ENCODE measurements at regions not wholly inside any gene's neighbourhood (a gene's known extent, or its start where the extent isn't known, plus 50 kb on each side); places are given as distances from the start of the nearest gene placed in this dataset.

GRCh38 chr10:50951365-50951764 is 65.9 kb upstream of the A1CF start:
- Histone ChIP-seq H3K36me3 (no peaks in the 10 kb centered on the region), H3K27ac (no peak overlapping the region), H3K9me3 (no peaks in the 10 kb centered on the region), H3K4me3 (no peak overlapping the region), H3K4me1 (peaks cover 0 to 5% (median 0%) of the 10 kb centered on the region in 4 donors), H3K27me3 (no peaks in the 10 kb centered on the region)
- intact Hi-C loops (cut with DNase I), result no loop called here
- no peak for DNase-seq
- no peak for TF ChIP-seq CTCF (IDR thresholded peaks at IDR 0.05)
- TF ChIP-seq POLR2A (IDR thresholded peaks at IDR 0.05), result no peak
- WGBS, 2 donors, result 65 to 77% methylated on average over 4 of the region's 4 CpGs

DNA sequence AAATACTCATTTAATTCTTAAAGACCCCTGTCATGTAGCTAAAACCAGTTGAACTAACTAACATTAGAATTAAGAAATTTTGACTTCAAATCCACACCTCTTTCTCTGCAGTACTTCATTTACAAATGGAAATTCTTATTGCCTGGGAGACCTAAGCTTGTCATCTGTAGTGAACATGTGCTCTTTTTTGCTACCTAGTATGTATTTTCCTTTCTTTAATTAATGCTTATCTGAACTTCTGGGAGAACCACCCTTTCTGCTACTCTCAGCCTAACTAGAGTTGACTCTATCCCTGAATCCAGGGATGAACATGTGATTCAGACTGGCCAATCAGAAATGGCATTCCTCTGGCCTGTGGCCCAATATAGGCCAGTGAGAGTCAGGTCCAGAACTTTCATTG is 75.9 kb upstream of the A1CF start:
- Histone ChIP-seq H3K4me3 (no peak overlapping the region), H3K4me1 (peaks cover 0 to 6% (median 0%) of the 10 kb centered on the region in 4 donors), H3K9me3 (no peaks in the 10 kb centered on the region), H3K27ac (no peak overlapping the region), H3K36me3 (no peaks in the 10 kb centered on the region), H3K27me3 (no peaks in the 10 kb centered on the region)
- DNase-seq, result no peak
- intact Hi-C loops (cut with DNase I), result no loop called here
- TF ChIP-seq CTCF (IDR thresholded peaks at IDR 0.05), result no peak
- no peak for TF ChIP-seq POLR2A (IDR thresholded peaks at IDR 0.05)
- TF ChIP-seq EP300 (IDR thresholded peaks at IDR 0.05), result no peak
- TF ChIP-seq POLR2AphosphoS5 (IDR thresholded peaks at IDR 0.05), result no peak

DNA sequence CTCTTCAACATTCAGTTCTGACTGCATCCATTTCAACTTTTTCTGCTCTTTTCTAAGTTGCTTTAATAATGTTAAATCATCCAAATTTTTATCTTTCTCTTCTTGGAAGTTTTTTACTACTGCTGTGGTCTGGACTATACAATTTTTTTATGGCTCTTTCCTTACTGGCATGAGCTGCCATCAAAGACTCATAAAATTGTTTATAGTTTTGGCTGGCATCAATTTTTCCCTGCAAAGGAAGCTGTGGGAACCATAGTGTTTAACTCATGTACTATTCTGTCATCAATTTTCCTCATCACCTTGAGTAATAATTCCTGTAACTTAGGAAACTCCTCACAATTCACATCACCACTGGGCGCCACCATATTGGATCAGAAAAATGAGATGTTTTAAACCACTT is 77.6 kb upstream of the A1CF start:
- H3K4me1 ChIP-seq, result peaks cover 0 to 6% (median 0%) of the 10 kb centered on the region in 4 donors
- H3K4me3 ChIP-seq, result no peak overlapping the region
- H3K27me3 ChIP-seq, result no peaks in the 10 kb centered on the region
- no peak for DNase-seq
- no peaks in the 10 kb centered on the region for H3K36me3 ChIP-seq
- WGBS, 2 donors, result 44 to 84% methylated on average over 1 of the region's 1 CpG
- H3K27ac ChIP-seq, result no peak overlapping the region
- TF ChIP-seq EP300 (IDR thresholded peaks at IDR 0.05), result no peak
- TF ChIP-seq CTCF (IDR thresholded peaks at IDR 0.05), result no peak
- no peak for TF ChIP-seq POLR2AphosphoS5 (IDR thresholded peaks at IDR 0.05)
- no peak for TF ChIP-seq POLR2A (IDR thresholded peaks at IDR 0.05)
- no peaks in the 10 kb centered on the region for H3K9me3 ChIP-seq
- intact Hi-C loops (cut with DNase I), result no loop called here

DNA sequence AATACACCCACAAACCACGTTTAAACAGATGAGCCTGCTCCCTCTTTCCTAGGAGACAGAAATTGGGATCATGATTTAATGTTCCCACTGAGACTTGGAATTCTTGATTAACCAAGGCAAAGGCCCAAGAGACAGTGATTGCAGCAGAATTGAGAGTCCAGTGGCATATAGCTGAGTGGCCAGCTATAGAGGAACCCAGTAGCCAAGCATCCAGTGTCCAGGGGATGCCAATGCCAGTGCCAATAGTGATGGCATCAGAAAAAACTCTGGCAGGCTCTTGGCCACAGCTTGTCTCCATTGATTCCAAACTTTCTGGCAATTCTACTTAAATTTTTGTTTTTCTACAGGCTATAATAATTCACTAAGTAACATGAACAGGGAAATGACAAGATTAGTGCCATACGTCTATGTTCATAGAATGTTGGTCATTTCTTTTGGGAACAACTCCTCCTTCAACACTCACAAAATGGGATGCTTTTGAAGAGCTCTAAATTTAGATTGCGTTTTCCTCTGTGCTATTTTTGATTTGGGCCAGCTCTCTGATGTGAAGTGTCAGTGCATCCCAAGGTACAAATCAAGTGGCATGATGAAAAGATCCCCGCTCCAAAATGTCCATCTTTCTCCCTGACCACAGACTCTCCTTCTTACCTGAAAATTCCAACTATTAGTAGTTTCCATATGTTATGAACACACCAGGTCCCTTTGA is 83.1 kb upstream of the A1CF start:
- DNase-seq, result no peak
- H3K27ac ChIP-seq, result no peak overlapping the region
- intact Hi-C loops (cut with DNase I), result no loop called here
- H3K4me3 ChIP-seq, result no peak overlapping the region
- no peaks in the 10 kb centered on the region for H3K36me3 ChIP-seq
- H3K9me3 ChIP-seq, result no peaks in the 10 kb centered on the region
- no peak for TF ChIP-seq EP300 (IDR thresholded peaks at IDR 0.05)
- no peak for TF ChIP-seq POLR2AphosphoS5 (IDR thresholded peaks at IDR 0.05)
- no peak for TF ChIP-seq CTCF (IDR thresholded peaks at IDR 0.05)
- TF ChIP-seq POLR2A (IDR thresholded peaks at IDR 0.05), result no peak
- H3K27me3 ChIP-seq, result no peaks in the 10 kb centered on the region
- H3K4me1 ChIP-seq, result no peaks in the 10 kb centered on the region
- WGBS, 2 donors, result 81 to 83% methylated on average over 4 of the region's 4 CpGs

DNA sequence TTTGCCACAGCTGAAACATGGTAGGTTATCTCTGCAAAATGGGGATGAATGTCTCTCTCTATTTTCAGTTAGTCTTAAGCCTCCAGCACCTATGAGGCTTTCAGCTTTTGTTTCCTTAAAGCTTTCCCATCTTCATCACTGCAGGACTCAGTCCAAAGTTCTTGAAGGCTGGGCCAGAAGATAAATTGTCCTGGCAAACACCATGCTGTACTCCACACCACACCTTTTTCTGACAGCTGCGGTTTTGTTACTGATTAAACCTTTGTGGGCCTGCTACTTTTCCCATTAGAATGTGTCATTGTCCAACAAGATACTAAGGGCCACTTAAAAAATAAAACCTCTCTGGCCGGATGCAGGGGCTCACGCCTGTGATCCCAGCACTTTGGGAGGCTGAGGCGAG is 87.2 kb upstream of the A1CF start:
- TF ChIP-seq CTCF (IDR thresholded peaks at IDR 0.05), result no peak
- Histone ChIP-seq H3K27ac (no peak overlapping the region), H3K9me3 (no peaks in the 10 kb centered on the region), H3K27me3 (no peaks in the 10 kb centered on the region), H3K36me3 (no peaks in the 10 kb centered on the region), H3K4me3 (no peak overlapping the region), H3K4me1 (no peaks in the 10 kb centered on the region)
- no peak for DNase-seq
- WGBS, 2 donors, result 19 to 70% methylated on average over 4 of the region's 4 CpGs
- intact Hi-C loops (cut with DNase I), result no loop called here

Measured in sigmoid colon (tissue), 6 donors.